ENCODE measurements at regions not wholly inside any gene's neighbourhood (a gene's known extent, or its start where the extent isn't known, plus 50 kb on each side); places are given as distances from the start of the nearest gene placed in this dataset.
"Not testable (repeated sequence)": the region's sequence is repeated elsewhere in the genome, so short reads cannot be mapped to it uniquely, and the experiment has no call there.

DNA sequence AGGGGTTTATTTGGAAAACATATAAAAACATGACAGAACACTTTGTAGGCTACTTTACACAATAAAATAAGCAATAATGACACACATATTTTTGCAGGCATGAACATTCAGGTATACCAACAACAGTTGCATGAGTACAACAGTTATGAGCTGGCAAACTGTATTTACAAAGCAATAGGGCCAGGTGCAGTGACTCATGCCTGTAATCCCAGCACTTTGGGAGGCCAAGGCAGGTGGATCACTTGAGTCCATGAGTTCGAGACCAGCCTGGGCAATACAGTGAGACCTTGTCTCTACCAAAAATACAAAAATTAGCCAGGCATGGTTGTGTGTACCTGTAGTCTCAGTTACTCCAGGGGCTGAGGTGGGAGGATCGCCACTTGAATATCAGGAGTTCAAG is 101.1 kb downstream of the BMP4 start:
- FAIRE-seq = no peak

GRCh38 chr14:53855127-53855526 is 101.5 kb downstream of the BMP4 start:
- no peak for FAIRE-seq

DNA sequence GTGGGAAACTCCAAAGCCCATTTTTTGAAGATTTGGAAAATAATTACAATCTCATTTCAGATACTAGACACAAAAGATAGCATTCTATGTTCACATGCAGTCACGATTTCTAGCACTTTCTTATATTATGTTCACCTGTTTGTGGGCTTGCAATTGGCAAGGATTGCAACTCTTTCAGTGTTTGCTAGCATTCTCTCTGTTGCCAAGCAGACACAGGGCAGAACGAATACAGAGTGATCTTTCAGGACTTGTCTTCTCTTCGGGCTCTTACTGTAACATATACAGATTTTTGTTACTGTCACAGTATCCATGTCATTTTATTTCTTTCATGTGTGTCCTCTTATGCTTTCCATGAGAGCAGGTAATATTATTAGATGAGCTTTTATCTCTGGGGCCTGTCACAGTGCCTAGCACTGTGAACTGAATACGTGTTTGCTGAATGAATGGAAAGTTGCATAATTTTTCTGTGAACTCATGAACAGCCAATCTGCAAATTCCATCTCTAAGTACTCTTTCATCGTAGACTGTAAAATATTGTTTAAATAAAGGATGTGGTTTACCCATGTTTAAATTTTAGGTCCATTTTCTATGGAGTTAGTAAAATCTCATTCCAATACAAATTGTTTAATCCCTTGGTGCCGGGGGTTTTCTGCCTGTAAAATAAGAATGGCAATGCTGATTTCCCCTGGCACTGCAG is 105.1 kb downstream of the BMP4 start:
- no peak for FAIRE-seq

GRCh38 chr14:53850714-53851296 is 105.8 kb downstream of the BMP4 start:
- FAIRE-seq = peak; percentile 81

DNA sequence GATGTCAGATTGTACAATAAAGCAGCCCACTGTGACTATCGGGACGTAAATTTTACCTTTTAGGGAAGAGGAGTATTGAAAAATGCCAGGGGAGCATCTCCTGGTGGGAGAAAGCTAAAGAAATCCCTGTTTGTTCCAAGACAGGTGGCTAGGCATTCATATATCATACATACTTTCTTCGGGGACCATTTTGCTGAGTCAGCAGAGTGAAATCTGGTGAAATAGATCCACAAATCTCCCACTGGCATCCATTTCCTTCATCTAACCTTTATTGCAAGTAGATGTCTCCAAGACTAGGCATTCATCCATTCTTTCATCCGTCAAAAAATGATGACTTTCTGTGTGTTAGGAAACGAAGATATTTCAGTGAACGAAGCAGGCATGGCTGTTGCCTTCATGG is 107.1 kb downstream of the BMP4 start:
- FAIRE-seq = no peak

DNA sequence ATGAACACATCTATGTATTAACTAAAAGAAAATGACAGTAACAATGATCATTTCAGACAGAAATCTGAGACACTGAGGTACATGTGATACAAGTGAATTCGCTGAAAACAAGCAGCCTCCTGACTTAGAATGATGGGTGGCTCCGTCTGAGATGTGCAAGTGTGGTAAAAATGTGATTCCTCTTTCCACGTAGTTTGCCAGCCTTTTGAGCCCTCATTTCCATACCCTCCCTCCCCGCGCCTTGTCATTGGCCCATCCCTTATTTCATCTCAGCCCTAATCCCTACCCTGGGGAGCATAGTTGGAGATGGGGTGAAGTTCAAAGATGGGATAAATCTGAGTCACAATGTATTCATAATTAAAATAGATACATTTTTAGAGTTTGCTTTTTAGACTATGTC is 107.8 kb downstream of the BMP4 start:
- FAIRE-seq = no peak

DNA sequence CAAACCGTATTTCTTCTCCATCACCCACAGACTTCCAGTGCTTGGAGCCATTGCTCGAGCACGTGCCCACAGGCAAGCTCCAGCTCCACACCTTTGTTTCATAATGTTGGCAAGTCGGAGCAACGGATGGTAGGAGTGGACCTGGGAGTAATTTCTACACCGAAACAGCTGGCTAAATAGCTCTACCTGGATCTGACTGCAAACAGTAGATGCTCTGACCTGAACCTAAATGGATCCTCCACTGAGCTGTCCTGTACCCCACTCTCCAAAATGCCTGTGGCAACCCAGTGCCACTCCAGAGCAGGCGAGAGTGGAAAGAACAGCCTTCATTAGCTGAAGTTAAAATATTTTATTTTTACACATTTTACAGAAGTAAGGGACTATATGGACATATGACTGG is 108.7 kb downstream of the BMP4 start:
- no peak for FAIRE-seq

DNA sequence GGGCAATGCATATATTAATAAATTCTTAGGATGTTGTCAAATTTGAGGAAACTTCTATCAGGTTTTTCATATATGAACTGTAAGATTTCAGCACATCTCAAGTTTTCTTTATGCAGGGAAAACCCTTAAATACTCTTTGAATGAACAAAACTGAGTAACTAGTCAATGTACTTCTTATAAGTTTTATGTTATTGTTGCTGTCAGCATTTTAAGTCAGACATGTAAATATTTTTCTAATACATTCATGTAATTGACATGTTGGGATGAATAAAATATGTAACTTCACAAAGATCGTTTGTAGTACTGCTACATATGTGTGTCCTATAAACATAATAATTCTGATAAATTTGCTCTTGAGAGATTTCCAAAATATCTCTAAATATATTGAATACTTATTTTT is 109.6 kb downstream of the BMP4 start:
- FAIRE-seq = no peak

- no peak for FAIRE-seq
Measured at GRCh38 chr14:53845813-53846693, 110.6 kb downstream of the BMP4 start.

- no peak for FAIRE-seq
Measured at GRCh38 chr14:53842938-53843337, 113.7 kb downstream of the BMP4 start.

DNA sequence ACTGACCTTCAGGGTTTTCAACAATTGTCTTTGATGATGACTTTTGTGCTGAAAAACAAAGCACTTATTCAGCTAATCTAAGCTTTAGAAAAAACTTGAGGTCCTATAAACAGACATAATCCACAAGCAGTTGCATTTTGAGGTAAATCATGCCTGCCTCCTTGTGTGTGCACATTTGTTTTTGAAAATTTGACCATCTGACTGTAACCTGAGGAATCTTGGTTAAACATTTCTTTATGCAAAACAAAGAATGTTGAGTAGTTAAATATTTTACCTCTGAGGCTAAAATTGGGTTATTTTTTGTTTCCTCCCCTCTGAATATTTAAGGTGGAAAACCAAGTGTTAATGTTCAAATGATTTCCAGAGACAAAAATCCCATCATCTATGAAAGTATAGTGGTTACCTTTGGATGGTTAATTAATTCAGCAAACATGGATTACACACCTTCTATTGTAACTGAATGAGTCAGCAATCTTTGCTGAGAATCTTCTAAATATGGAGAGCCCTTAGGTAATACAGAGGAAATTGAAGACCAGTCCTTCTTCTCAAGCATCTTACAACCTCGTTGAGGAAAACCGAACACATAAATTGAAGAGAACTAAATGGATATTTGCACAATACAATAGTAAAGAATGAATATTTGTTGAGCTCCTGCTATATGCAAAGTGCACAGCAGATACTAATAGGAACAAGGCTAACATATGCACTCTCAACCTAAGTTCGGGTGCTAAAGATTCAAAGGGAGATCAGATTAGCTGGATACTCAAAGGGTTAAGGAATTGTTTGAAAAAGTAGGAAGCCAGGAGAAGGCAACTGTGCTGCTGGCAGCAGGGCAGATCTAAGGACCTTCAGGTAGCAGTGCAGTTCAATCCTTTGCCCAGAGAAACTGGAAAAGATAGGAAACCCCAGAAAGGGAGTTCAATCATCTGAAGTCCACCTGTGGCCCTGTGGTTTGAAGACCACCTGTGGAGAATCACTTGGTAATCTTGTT is 115.2 kb downstream of the BMP4 start:
- no peak for FAIRE-seq

DNA sequence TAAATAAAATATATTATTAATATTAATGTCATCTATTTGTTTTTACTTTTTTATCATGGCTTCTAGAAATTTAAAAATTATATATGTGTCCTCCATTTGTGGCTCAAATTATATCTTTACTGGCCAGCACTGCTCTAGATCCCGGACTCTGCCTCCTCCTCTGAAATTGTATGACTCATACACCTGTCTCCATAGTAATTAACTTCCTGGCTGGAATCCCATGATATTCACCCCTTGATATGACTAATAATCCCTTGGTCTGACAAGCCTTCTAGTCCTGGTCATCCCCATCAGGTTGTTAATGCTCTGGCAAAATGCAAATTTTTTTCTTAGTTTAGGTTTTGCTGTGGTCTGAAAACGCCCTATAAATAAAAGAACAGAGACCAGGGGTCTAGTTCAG is 116.2 kb downstream of the BMP4 start:
- no peak for FAIRE-seq

- no peak for FAIRE-seq
Measured at GRCh38 chr14:53838374-53838773, 118.3 kb downstream of the BMP4 start.

- not testable (repeated sequence) for FAIRE-seq
Measured at GRCh38 chr14:53837656-53838055, 119.0 kb downstream of the BMP4 start.

- FAIRE-seq = no peak
Measured at GRCh38 chr14:53836551-53836950, 120.1 kb downstream of the BMP4 start.

- FAIRE-seq = no peak
Measured at GRCh38 chr14:53828820-53829219, 127.8 kb downstream of the BMP4 start.

DNA sequence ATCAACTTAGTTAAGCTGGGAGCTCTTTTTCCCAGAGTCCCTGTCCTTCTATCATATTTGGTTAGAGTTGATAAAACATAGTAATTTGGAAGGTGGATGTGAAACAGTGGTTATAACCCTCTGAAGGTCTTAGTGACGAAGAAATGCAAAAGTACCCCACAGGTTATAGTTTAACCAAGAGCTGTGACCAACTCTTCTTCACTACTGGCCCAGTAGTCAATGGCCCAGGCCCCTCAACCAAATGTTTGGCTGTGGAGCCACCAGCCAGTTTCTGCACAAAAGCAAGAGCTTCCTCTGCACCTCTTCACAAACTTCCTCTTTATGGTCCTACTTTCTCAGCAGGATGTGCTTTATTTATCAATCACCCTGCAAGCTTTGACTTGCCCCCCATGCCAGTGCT is 132.6 kb downstream of the BMP4 start:
- no peak for FAIRE-seq

DNA sequence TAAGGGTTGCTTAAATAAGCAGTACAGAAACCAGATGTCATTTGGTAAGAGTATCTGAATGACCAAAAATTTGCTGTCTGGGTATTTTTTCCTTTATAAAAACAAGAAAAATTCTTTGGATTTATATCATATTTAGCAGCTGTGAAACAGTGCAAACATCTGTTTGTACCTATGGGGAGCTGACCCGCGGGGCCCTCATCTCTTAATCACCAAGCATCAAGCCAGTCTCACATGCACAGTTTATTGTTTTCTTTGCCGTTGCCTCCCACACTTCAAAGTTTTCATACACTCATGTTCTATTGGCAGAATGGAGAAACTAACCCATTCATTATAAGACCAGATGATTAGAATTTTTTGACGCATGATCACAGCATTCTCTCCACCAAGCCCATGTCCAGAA is 142.2 kb downstream of the BMP4 start:
- no peak for FAIRE-seq

DNA sequence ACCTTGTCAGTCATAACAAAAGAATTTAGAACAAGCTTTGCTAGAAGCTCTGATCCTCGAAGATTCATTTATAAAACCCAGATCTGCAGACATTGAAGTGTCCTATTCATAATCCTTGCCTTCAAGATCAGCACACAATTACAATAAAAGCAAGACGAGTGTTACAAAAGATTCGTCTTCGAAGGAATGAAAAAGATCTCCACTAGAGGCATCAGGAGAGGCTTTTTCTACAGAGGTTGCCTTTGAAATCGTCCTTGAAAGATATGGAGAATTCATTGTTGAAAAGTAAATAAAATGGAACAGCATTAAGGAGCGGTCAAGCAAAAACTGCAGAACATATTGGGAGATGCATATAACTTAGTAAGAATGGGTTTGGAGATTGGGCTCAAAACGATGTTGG is 146.4 kb downstream of the BMP4 start:
- no peak for FAIRE-seq

DNA sequence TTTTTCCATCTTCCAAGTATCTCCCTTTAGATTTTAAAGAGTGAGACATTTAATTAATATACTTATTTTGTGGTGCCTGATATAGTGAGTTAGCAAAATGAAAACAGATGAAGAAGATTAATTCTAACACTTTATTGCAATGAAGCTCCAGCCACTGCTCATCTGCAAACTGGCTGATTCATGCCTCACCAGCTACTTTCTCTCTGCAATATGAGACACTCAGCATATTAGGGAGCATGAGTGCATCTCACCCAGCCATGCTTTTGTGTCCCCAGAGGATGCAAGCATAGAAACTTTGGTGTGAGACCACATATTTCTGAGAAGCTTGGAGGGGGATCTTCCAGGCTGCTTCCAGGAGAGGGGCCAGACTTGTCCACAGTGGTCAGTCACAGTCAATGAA is 148.6 kb downstream of the BMP4 start:
- no peak for FAIRE-seq

- no peak for FAIRE-seq
Measured at GRCh38 chr14:53807542-53807941, 149.1 kb downstream of the BMP4 start.

DNA sequence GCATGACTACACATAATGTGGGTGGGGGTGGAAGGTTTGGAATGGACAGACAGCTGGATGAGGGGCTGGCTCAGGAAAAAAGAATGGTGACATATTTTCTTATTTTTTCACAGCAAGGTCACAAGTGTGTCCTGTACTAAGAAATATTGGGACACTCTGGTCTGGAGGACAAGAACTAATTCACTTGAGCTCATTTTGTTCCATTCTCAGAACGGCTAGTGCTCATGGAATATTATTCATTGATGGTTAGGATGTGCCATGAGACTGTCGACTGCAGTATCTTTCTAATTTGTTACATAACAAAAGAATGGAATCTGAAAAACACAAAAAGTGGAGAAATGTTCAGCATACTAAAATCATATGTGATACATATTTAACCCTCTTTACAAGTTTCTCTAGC is 149.5 kb downstream of the BMP4 start:
- FAIRE-seq = no peak

GRCh38 chr14:53796734-53797133 is 159.9 kb downstream of the BMP4 start:
- no peak for FAIRE-seq

Measured in G401.6 (cell line).